H1 (cell line): ENCODE measurements at regions not wholly inside any gene's neighbourhood (a gene's known extent, or its start where the extent isn't known, plus 50 kb on each side); places are given as distances from the start of the nearest gene placed in this dataset.

ENCODE experiments used
- CEBPB ChIP-seq: IDR thresholded peaks from 2 replicates; pipeline ENCODE4 v1.6.1; 2012; ENCODE audit warnings: low read depth, low read length
- CTCF ChIP-seq, 3 experiments: IDR thresholded peaks; 1 replicate in 2 of 3; 2 replicates in 1 of 3; pipeline versions ENCODE4 v1.5.1 to v1.6.1; 2011; ENCODE audit warnings: low read length in 3 of 3, mild to moderate bottlenecking in 3 of 3, inconsistent platforms in 2 of 3, low read depth in 1 of 3, moderate library complexity in 1 of 3; ENCODE audit not compliant: insufficient read depth in 1 of 3; ENCODE audit errors: control extremely low read depth in 1 of 3
- NANOG ChIP-seq: IDR thresholded peaks from 2 replicates; pipeline ENCODE4 v1.6.1; 2011; ENCODE audit warnings: low read length, low read depth, mild to moderate bottlenecking, inconsistent platforms; ENCODE audit not compliant: insufficient read depth, poor library complexity, severe bottlenecking
- SIRT6 ChIP-seq: IDR thresholded peaks from one replicate; pipeline ENCODE4 v1.7.1; 2012; ENCODE audit warnings: low read length, inconsistent platforms
- SIX5 ChIP-seq: IDR thresholded peaks from 2 replicates; pipeline ENCODE4 v1.6.1; 2011; ENCODE audit warnings: mild to moderate bottlenecking, low read depth, low read length
- SP1 ChIP-seq: IDR thresholded peaks from 2 replicates; pipeline ENCODE4 v1.6.1; 2011; ENCODE audit warnings: low read depth, low read length

DNA sequence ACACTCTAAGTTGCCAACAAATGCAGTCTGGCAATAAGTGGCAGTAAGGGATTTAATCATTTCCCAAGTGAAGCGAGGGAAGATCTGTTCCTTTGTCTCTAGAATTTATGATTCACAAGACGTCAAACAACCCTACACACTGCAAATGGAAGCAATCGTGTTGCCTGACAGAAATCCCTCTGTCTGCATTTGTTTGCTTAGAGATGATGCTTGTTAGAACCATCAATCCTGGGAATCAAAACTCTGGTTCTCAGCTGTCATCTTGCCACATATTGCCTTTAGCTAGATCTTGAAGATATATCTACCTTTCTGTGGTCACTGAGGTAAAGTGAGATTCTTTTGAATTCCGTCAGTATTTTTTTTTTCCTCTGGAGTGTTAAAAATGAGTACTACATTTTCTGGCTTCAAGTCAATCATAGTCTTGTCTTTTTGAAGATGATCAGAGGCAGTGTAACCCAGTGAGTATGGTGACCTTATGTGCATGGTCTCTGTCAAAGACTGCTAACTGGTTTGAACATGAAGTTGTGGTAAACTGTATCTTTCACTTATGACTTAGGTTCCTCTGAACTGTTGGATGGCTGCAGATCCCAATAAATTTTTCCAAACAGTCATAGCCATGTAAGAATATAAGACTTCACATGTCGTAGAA, 106.4 kb upstream of the STARD4 start (continued):
- no peak for TF ChIP-seq NANOG
- TF ChIP-seq SIRT6: no peak
- TF ChIP-seq CEBPB: no peak
- TF ChIP-seq SIX5: no peak
- TF ChIP-seq CTCF (IDR thresholded peaks at IDR 0.05; ENCODE audit: control extremely low read depth in 1 of 3, insufficient read depth in 1 of 3, low read depth in 1 of 3, low read length in 3 of 3): no peak
- no peak for TF ChIP-seq SP1
